ENCODE measurements at regions not wholly inside any gene's neighbourhood (a gene's known extent, or its start where the extent isn't known, plus 50 kb on each side); places are given as distances from the start of the nearest gene placed in this dataset.

GRCh38 chr2:194205568-194206227 lies 1451.3 kb upstream of the SLC39A10 start:
- TF ChIP-seq CTCF (IDR thresholded peaks at IDR 0.05; ENCODE audit: extremely low read depth, insufficient read depth, missing control alignments), result no peak
- DNase-seq (ENCODE audit: low spot score), result no peak
- in situ Hi-C loops (cut with MboI; ENCODE audit: low pct_unique_long_range_greater_than_20kb, low sequenced_read_pairs, unreplicated experiment), result no loop called here

GRCh38 chr2:194203898-194204297 lies 1453.1 kb upstream of the SLC39A10 start:
- no peak for DNase-seq (ENCODE audit: low spot score)
- in situ Hi-C loops (cut with MboI; ENCODE audit: low pct_unique_long_range_greater_than_20kb, low sequenced_read_pairs, unreplicated experiment), result no loop called here
- no peak for TF ChIP-seq CTCF (IDR thresholded peaks at IDR 0.05; ENCODE audit: extremely low read depth, insufficient read depth, missing control alignments)

- DNase-seq (ENCODE audit: low spot score), result no peak
- in situ Hi-C loops (cut with MboI; ENCODE audit: low pct_unique_long_range_greater_than_20kb, low sequenced_read_pairs, unreplicated experiment), result no loop called here
- no peak for TF ChIP-seq CTCF (IDR thresholded peaks at IDR 0.05; ENCODE audit: extremely low read depth, insufficient read depth, missing control alignments)
Observed at GRCh38 chr2:194182888-194183287, 1474.1 kb upstream of the SLC39A10 start.

GRCh38 chr2:194176134-194176533 lies 1480.9 kb upstream of the SLC39A10 start:
- in situ Hi-C loops (cut with MboI; ENCODE audit: low pct_unique_long_range_greater_than_20kb, low sequenced_read_pairs, unreplicated experiment), result no loop called here
- no peak for DNase-seq (ENCODE audit: low spot score)
- no peak for TF ChIP-seq CTCF (IDR thresholded peaks at IDR 0.05; ENCODE audit: extremely low read depth, insufficient read depth, missing control alignments)

GRCh38 chr2:194166818-194167217 lies 1490.2 kb upstream of the SLC39A10 start:
- no peak for DNase-seq (ENCODE audit: low spot score)
- in situ Hi-C loops (cut with MboI; ENCODE audit: low pct_unique_long_range_greater_than_20kb, low sequenced_read_pairs, unreplicated experiment), result no loop called here
- peak; percentile 53 for TF ChIP-seq CTCF (IDR thresholded peaks at IDR 0.05; ENCODE audit: extremely low read depth, insufficient read depth, missing control alignments)

GRCh38 chr2:194155431-194155830 lies 1501.6 kb upstream of the SLC39A10 start:
- TF ChIP-seq CTCF (IDR thresholded peaks at IDR 0.05; ENCODE audit: extremely low read depth, insufficient read depth, missing control alignments), result no peak
- no peak for DNase-seq (ENCODE audit: low spot score)
- in situ Hi-C loops (cut with MboI; ENCODE audit: low pct_unique_long_range_greater_than_20kb, low sequenced_read_pairs, unreplicated experiment), result no loop called here
